ENCODE measurements at regions not wholly inside any gene's neighbourhood (a gene's known extent, or its start where the extent isn't known, plus 50 kb on each side); places are given as distances from the start of the nearest gene placed in this dataset.

DNA sequence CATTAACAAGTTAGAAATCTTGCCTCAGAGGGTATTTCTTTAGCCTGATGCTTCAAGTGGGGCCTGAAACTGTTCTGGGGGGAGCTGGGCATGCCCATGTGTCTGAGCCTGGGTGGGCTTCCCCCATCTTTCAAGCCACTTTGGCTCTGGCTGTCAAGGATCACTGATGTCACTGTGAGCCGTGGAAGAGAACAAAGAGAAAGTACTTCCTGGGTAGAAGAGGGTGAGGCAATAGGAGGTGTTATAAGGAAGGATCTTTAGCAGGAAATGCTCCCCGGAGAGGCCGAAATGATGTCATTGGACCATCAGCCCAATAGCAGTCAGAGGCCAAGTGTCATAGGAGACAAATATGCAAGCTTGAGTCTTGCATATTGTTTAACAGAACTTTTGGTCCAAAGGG is 228.4 kb upstream of the MEX3C start:
- intact Hi-C loops (cut with micrococcal nuclease), result no loop called here
- TF ChIP-seq, protein P1, sequence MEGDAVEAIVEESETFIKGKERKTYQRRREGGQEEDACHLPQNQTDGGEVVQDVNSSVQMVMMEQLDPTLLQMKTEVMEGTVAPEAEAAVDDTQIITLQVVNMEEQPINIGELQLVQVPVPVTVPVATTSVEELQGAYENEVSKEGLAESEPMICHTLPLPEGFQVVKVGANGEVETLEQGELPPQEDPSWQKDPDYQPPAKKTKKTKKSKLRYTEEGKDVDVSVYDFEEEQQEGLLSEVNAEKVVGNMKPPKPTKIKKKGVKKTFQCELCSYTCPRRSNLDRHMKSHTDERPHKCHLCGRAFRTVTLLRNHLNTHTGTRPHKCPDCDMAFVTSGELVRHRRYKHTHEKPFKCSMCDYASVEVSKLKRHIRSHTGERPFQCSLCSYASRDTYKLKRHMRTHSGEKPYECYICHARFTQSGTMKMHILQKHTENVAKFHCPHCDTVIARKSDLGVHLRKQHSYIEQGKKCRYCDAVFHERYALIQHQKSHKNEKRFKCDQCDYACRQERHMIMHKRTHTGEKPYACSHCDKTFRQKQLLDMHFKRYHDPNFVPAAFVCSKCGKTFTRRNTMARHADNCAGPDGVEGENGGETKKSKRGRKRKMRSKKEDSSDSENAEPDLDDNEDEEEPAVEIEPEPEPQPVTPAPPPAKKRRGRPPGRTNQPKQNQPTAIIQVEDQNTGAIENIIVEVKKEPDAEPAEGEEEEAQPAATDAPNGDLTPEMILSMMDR (IDR thresholded peaks at IDR 0.05), result no peak
- Histone ChIP-seq H3K36me3 (replicated peaks in 1 of 2; ENCODE audit: control insufficient read depth in 1 of 2, insufficient read depth in 2 of 2, low read length in 2 of 2) (no peaks in the 10 kb centered on the region), H3K27me3 (ENCODE audit: control insufficient read depth in 2 of 2, insufficient read depth in 2 of 2, low read length in 2 of 2) (no peaks in the 10 kb centered on the region), H3K4me3 (replicated peaks in 1 of 3; ENCODE audit: low read depth in 2 of 3, low read length in 3 of 3) (no peak overlapping the region), H3K4me1 (ENCODE audit: control insufficient read depth in 1 of 2, insufficient read depth in 2 of 2, low read length in 2 of 2) (no peaks in the 10 kb centered on the region), H3K27ac (ENCODE audit: low read depth in 1 of 2, low read length in 2 of 2) (no peak overlapping the region), H4K20me1 (ENCODE audit: insufficient read depth, low read length) (no peaks in the 10 kb centered on the region), H3K4me2 (replicated peaks; ENCODE audit: extremely low read depth, low read length, poor library complexity, severe bottlenecking) (no peak overlapping the region), H3K9me3 (replicated peaks in 1 of 2; ENCODE audit: control insufficient read depth in 1 of 2, insufficient read depth in 1 of 2, low read length in 2 of 2) (no peaks in the 10 kb centered on the region), H2AFZ (ENCODE audit: insufficient read depth, low read depth, low read length, poor library complexity, severe bottlenecking) (no peak overlapping the region), H3K9ac (ENCODE audit: insufficient read depth, low read length, poor library complexity, severe bottlenecking) (no peak overlapping the region), H3K79me2 (ENCODE audit: insufficient read depth, low read length) (no peaks in the 10 kb centered on the region)
- H3K27ac Mint-ChIP-seq, result peak overlapping the region in 1 of 7 donors; percentile 22
- peaks cover 0 to 1% (median 0%) of the 10 kb centered on the region in 3 donors for H3K27me3 Mint-ChIP-seq (ENCODE audit: low read depth in 3 of 3)
- no peak for DNase-seq
- no peaks in the 10 kb centered on the region for H3K4me1 Mint-ChIP-seq
- WGBS (ENCODE audit: insufficient coverage), result 66% methylated on average over 3 of the region's 3 CpGs
- no peak overlapping the region for H3K4me3 Mint-ChIP-seq
- H3K9me3 Mint-ChIP-seq, result peaks cover 0 to 11% (median 0%) of the 10 kb centered on the region in 7 donors
- H3K36me3 Mint-ChIP-seq, result no peaks in the 10 kb centered on the region

DNA sequence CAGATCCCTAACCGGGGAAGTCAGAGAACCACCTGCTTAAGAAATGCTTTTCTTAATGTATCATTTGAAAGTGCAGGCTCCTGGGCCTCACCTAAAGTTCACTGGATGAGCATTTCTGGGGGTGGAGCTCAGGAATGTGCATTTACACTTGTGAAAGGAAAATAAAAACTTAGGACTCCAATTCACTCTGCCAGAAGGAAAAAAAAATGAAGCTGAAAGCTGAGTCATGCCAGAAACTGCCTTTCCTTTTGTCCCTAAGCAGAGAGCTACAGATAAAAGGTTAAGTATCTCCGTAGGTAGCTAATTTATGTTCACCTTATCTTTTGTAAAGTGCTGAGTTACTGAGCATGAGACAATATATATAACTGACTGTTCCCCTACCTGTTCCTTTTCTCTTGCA is 229.5 kb upstream of the MEX3C start:
- H3K9ac ChIP-seq (ENCODE audit: insufficient read depth, low read length, poor library complexity, severe bottlenecking), result no peak overlapping the region
- Mint-ChIP-seq H3K27ac (no peak overlapping the region), H3K9me3 (peaks cover 0 to 11% (median 2%) of the 10 kb centered on the region in 7 donors), H3K36me3 (no peaks in the 10 kb centered on the region), H3K4me3 (no peak overlapping the region), H3K27me3 (ENCODE audit: low read depth in 3 of 3) (peaks cover 0 to 3% (median 0%) of the 10 kb centered on the region in 3 donors), H3K4me1 (no peaks in the 10 kb centered on the region)
- intact Hi-C loops (cut with micrococcal nuclease), result no loop called here
- no peaks in the 10 kb centered on the region for H3K79me2 ChIP-seq (ENCODE audit: insufficient read depth, low read length)
- TF ChIP-seq, protein P1 (IDR thresholded peaks at IDR 0.05), result no peak
- no peak overlapping the region for H3K4me3 ChIP-seq (replicated peaks in 1 of 3; ENCODE audit: low read depth in 2 of 3, low read length in 3 of 3)
- H3K36me3 ChIP-seq (replicated peaks in 1 of 2; ENCODE audit: control insufficient read depth in 1 of 2, insufficient read depth in 2 of 2, low read length in 2 of 2), result no peaks in the 10 kb centered on the region
- no peaks in the 10 kb centered on the region for H3K27me3 ChIP-seq (ENCODE audit: control insufficient read depth in 2 of 2, insufficient read depth in 2 of 2, low read length in 2 of 2)
- no peaks in the 10 kb centered on the region for H4K20me1 ChIP-seq (ENCODE audit: insufficient read depth, low read length)
- DNase-seq, result no peak
- no peak overlapping the region for H2AFZ ChIP-seq (ENCODE audit: insufficient read depth, low read depth, low read length, poor library complexity, severe bottlenecking)
- no peaks in the 10 kb centered on the region for H3K4me1 ChIP-seq (ENCODE audit: control insufficient read depth in 1 of 2, insufficient read depth in 2 of 2, low read length in 2 of 2)
- no CpG with 5 or more reads among the region's 2 CpGs for WGBS (ENCODE audit: insufficient coverage)
- no peaks in the 10 kb centered on the region for H3K9me3 ChIP-seq (replicated peaks in 1 of 2; ENCODE audit: control insufficient read depth in 1 of 2, insufficient read depth in 1 of 2, low read length in 2 of 2)
- H3K27ac ChIP-seq (ENCODE audit: low read depth in 1 of 2, low read length in 2 of 2), result no peak overlapping the region
- H3K4me2 ChIP-seq (replicated peaks; ENCODE audit: extremely low read depth, low read length, poor library complexity, severe bottlenecking), result no peak overlapping the region

Measured in CD14-positive monocyte (primary cell).